HG02840 (cell line): ENCODE measurements at regions not wholly inside any gene's neighbourhood (a gene's known extent, or its start where the extent isn't known, plus 50 kb on each side); places are given as distances from the start of the nearest gene placed in this dataset.

ENCODE experiments used
- ATAC-seq: cut with Tn5 transposase; IDR thresholded peaks from one replicate; pipeline ENCODE4 v1.9.1; 2021; ENCODE audit warnings: mild to moderate bottlenecking, moderate library complexity, moderate number of reproducible peaks; ENCODE audit not compliant: unreplicated experiment, low FRiP score

DNA sequence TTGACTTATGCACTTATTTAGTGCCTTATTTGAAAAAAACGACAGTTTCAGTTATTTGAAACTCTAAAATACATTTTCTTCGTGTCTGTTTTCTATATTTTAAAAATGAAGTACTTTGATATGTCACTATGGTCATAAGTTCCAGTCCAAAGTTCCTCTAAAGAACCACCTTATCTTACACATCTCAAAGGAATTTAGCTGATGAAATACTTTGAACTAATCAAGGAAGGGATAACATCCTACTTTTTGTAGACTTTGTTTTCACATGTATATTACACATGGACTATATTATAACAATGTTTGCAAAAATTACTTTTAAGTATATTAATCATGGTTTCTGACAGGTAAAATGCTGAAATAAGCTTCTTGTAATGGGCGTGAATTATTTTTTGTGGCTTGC lies 265.8 kb upstream of the ZNF717 start:
- no peak for ATAC-seq

DNA sequence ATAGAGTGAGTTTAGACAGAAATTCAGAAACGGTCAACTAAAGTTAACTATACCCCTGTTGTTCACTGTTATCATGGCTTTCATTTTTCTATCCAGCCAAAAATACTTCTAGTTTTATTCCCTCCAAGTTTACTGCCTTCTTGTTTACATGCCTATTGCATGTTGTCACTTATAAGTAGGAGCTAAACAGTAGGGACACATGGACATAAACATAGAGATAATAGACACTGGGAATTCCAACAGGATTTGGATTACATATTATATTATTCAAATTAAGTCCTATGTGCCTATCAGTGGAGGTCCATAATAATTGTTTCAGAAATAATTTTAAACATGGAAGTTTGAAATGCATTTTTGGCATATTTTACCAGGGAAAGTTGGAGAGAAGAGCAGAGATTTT lies 269.1 kb upstream of the ZNF717 start:
- no peak for ATAC-seq

DNA sequence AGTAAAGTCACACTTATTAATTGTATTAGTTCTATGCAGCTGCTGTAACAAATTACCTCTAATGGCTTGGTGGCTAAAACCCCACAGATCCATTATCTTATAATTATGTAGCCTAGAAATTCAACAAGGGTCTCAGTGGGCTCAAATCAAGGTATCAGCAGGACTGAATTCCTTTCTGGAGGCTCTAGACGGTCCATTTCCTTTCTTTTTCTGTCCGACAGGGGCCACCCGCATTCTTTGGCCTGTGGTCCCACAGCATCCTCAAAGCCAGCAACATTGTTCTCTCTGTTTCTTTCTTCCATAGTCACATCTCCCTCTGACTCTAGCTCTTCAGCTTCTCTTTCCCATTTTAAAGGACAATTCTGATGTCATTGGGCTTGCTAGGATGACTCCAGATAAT lies 276.3 kb upstream of the ZNF717 start:
- ATAC-seq = no peak

DNA sequence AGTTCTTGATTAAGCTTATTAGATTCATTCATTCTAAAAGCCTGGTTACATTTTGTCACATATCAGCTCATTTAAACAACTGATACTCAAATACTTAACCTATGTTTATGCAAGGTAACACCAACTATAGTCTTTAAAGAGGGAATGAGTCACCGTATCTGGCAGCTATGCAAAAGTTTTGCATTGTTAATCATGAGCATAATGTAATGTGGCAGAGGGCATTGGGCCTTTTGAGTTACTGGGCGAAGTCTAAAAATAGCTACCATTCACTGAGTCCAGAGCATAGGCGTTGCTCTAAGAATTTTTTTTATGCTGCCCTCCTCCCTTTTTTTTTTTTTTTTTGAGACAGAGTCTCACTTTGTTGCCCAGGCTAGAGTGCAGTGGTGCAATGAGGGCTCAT lies 277.7 kb upstream of the ZNF717 start:
- ATAC-seq = no peak

DNA sequence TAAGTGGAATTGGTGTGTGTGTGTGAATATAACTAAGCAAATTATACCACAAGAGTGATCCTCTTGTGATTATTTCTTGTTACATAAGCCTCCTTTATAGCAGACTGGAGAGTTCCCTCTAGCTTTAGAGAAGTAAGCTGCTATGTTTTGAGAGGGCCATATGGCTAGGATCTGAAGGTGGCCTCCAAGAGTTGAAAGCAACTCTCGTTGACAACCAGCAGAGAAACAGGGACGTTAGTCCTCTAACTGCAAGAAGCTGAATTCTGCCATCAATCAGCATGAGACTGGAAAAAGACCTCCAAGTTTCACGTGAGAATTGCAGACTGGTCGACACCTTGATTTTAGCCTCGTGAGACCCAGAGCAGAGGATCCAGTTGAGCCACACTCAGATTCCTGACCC lies 278.5 kb upstream of the ZNF717 start:
- no peak for ATAC-seq

DNA sequence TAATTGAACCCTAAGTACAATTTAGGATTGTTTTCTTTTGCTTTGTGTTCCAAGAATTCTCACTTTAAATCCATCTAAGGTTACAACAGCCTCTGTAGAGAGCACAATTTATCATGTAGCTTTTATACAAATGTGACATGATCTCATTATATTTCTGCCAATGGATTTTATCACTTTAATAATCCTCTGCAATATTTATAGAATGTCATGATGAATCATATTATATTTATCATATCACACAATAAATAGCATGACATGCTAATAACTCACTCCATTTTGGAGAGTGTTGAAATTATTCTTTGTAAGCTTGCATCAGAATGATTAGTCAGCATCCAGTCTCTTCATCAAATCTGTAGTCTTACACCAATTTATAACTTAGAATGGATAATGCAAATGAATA lies 280.6 kb upstream of the ZNF717 start:
- ATAC-seq = no peak

DNA sequence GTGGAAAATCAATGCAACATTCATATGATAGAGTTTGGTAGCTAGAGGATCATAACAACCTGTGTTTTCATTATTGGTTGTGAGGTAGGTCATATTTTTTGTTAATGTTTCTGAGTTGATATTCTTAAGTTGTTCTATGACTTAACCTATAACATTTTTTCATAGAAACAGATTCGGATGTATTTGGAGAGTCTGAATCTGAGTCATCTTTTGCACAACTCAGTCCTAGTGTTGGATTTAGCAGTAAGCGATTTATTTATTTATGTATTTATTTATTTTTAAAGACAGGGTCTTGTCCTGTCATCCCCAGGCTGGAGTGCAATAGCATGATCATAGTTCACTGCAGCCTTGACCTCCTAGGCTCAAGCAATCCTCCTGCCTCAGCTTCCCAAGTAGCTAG lies 292.8 kb upstream of the ZNF717 start:
- ATAC-seq = no peak

DNA sequence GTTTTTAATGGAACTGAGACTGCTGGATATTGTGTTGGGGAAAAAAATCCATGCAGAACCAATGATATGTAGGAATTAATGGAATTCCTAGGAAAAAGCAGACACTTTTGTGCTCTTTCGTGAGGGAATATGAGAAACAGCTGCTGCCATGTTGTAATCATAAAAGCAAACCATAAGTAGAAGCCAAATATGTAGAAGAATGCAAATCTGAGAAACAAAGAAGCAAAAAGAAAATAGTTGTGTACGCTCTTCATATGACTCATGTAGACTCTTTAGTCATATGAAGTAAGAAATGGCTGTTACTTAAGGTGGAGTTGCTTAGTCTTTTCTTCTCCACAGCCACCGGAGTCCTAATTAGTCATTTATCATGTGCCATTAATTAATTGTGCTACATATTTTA lies 298.6 kb upstream of the ZNF717 start:
- ATAC-seq = no peak

DNA sequence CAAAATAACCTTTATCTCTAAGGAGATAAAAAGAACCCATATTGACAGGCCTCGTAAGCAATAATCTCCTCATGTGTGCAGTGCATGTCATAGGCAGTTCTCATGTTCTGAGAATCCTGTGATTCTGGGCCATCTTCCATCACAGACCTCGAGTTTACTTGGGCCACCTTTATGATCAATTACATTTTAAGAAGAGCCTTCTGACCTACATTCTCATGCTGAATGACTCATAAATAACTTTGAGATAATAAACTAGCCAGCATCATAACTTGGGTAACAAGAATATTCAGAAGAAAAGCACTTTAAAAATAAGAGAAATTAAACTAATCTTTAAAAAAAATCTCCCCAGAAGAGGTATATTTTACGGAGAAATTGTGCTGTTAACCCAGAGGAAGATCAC lies 310.7 kb upstream of the ZNF717 start:
- no peak for ATAC-seq

DNA sequence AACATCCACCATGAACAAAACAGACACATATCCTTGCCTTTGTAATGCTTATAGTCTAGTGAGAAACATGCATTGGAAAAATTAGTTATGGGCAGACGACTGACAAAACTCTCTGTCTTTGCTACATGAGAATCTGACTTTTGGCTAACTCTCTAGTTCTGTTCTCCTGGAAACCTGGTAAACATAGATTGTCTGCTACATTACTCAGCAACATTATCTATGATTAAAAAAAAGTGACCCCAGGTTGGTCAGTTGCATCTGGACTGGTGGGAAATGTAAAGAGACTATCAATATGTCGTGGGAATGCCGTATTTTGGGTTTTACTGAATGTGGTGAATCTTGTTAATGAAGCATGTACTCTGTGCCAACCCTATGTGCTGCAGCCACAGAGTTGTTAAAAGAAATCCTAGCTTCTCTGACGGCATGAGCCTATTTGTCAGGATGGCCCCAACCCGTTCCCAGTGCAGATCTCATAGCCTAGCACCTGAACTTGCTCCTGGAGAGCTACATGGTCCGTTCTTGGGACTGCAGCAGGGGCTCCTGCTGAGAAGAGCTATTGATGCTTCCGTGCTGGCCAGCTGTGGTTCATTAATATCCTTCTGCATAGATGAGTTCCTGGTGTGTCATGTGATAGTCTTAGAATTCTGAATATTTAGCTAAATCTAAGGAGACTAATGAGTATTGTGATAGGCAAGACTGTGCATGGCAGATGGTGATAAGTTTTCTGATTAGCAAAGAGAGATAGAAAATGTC lies 311.7 kb upstream of the ZNF717 start:
- no peak for ATAC-seq

DNA sequence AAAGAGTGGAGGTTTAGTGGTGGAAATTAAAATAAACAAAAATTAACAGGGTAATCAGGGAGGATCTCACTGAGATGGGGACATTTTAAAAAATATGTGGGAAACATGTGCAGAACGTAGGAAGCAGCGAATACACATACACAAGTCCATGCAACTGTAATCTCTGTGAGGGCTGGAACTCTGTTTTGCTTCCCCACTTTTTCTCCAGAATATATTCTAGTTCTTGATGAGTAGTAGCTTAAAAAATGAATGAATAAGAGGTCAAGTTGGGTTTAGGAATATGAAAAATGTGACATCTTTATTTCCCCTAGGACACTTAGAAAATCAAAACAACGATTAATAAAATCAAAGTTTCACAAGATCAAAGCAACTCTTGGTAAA lies 312.2 kb upstream of the ZNF717 start:
- ATAC-seq = no peak

DNA sequence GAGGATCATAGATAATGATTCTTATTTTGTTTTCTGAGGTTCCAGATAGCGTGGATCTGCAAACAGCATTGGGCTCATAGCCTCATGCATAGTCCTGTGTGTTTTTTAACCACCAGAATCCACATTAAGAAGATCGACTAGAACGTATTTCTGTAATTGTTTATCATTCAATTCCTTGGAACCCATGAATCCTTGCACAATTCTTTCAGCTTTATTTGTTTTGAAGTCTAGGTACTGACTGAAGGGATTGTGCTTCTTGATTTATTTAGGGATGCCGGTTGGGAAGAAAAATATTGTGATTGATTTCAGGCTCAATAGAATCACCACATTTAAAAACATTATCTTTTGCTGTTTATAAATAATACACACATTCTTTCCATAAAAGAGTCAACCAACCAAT lies 314.6 kb upstream of the ZNF717 start:
- no peak for ATAC-seq

DNA sequence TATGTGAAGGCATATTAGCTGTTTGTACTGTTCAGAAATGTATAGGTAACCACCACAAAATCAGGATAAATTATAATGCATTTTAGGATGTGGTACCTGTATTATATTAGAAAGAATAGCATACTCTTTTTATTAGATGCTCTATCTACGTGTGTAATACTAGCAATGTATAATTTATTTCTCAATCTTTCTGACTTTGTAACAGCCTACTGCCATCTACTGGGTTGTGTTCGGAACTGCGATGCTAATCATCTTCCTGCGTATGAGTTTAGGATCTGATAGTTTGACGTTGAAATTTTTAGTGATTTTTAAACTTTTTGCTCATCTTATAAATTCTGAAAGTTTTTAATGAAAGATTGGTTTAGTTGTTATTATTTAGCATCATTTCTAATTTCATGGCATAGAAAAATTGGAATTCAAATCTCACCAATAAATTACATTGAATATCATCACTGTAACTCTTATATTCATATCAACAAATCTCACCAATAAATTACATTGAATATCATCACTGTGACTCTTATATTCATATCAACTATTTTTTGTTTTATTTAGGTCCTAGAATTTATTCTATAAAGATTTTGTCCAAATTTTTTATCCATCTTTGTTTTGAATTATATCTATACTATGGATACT lies 322.7 kb upstream of the ZNF717 start:
- ATAC-seq = no peak

DNA sequence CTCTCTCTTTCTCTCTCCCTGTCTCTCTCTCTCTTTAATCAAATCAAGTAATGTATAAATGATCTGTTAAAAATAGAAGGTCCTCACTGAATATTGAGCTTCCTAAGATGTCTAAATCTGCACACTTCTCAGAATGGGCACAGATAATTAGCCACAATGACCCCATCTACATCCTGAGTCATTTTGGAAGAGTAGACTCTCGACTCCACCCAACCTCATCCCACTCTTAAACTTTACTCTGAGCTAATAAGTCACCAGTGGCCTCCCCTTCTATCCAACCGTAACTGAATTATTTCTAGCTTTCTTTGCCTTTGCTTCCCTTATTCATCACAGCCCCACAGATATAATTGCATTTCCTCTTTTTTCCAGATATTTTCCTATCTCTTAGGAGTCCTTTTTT lies 326.5 kb upstream of the ZNF717 start:
- no peak for ATAC-seq

DNA sequence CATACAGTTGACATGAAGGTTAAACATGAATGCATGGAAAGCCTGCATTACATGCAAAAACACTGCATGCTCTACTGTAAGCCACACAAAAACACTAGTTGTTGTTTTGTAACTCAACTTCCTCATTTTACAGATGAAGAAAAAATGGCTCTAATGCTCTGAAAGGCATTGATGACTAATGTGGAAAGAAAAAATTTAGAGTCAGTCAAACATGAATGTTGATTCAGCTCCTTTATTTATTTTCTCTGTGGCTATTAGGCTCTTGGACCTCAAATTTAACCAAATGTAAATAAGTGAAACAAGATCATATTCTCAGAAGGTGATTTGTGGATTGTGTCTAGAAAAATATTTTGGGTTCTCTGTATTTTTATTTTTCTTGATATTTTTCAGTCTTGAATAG lies 336.7 kb upstream of the ZNF717 start:
- ATAC-seq = no peak

DNA sequence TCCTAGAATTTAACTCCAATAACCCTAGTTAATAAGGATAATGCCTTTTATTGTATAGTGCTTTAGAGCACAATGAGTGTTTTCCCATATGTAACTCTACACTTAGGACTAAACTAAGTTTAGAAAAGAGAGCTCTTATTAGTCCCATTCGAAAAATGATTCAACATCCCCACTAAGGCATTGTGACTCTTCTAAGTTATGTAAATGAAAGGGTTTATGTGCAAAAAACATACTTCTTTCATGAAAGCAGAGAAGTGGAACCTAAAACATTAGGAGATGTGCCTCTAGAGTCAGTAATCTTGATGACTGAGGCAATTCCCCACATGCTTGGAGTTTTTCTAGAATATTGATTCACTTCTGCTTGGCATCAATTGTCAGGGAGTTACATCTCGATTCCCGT lies 344.1 kb upstream of the ZNF717 start:
- ATAC-seq = no peak

DNA sequence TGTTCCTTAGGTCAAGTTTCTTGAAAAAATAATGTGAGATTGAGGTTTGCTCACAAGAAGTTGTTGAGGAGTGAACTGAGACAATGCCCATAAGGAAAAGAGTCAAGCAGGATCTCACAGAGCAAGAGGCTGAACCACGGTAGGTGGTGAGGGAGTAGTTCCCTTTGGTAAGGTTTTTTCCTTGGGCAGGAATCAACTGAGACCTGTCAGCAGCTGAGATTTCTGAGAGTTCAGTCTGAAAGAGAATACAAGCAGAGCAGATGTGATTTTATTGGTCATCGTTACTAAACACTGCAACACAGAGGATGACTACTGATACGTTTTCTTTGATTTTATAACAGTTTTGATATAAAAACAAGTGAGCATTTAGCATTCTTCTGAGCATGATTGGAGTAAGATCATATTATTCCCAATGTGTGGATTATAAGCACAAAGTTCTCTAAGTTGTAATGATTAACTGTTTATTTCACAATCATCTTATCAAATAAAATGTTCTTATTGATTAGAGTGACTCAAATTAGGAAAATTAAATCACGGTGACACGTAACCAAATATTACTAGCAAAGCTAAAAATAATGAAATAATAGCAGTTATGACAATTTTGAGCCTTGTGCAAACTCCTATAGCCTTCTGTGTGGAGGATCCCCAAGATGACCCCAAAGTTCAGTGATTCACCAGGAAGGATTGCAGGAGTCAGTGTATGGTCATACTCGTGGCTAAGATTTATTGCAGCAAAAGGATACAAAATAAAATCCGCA lies 346.2 kb upstream of the ZNF717 start:
- no peak for ATAC-seq

DNA sequence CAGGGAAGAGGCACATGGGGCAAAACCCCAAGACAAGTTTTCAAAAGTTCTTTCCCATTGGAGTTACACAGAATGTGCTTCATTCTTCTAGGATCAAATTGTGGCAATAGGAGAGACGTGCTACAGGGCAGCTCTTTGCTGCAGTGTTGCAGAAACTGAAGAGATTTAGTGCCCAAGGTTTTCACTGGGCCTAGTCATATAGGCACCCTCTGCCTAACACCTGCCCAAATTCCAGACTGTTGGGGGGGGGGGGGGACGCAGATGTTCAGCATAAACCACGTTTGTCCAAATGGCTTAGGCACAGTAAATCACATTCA lies 346.8 kb upstream of the ZNF717 start:
- no peak for ATAC-seq

DNA sequence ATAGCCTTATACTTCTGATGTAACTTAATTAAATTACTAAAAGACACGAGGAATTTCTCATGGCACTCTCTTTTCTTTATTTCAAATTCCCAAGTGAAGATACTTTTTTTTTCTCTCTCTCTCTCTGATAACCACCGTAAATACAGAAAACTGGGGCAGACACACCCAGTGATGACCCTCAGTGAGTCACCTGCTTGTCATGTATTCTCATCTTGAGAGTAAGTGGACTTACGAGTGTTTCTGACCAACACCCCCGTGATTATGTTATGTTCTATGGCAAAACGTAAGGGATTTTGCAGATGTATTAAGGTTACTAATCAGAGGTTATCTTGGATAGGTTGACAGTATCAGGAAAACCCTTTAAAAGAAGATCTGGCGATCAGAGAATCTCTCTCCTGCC lies 348.8 kb upstream of the ZNF717 start:
- no peak for ATAC-seq

DNA sequence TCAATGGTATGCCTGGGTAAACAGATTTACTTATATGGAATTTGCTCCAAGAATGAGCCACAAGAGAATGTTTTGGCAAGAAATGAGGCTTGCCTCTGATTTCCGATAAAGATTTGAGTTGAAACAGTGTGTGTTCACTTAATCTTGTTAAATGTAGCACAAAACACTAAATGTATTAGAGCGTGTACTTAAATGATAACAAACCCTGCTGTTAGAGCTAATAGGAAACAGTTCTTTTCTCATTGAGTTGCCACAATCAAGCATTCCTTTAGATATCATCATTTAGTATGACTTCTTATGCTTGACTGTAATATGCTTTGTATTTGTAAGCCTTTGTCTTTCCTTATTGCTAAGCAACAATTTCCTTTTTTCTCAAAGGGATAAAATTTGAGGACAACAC lies 353.6 kb upstream of the ZNF717 start:
- ATAC-seq = no peak

DNA sequence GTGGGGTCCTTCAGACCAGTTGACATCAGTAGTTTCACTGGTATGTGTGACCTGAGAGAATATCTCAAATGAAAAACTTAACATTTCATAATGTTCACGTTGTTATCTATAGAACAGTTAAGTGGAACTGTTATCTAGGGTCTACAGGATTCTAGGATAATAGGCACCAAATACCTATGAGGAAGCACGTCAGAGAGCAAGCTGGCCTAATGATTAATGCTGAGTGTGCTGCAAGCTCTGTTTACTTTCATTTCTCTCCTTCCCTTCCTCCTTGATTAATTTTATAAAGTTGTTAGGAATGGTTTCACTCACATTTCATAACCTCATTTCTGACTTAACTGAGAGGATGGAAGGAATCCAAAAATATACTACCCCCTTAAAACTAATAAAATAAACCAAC lies 362.5 kb upstream of the ZNF717 start:
- ATAC-seq = no peak

DNA sequence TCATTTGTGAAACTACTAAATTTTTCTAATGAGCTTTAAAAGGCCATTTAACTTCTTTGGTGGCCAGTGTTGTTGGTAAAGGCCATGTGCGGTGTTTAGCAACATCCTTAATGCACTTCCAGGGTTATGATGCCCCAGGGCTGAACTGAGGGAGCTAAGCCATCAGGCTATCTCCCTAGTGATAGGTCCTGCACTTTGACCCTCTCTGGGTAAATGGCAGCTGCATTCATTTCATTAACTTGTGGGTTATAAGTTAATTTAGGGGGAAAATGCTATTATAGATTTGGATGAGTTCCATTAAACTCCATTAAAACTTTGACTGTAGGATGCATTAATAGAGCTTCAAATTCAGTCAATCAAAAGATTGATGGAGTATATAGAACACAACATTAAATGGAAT lies 366.7 kb upstream of the ZNF717 start:
- ATAC-seq = no peak
